H7 (cell line): ENCODE measurements at regions not wholly inside any gene's neighbourhood (a gene's known extent, or its start where the extent isn't known, plus 50 kb on each side); places are given as distances from the start of the nearest gene placed in this dataset.

Experiments used
- DNase-seq: peaks from one replicate; pipeline ENCODE4 v3.0.0; 2012
- H3K27me3 ChIP-seq: 2 replicates; pipeline ENCODE4 v1.6.0; 2011; ENCODE audit warnings: mild to moderate bottlenecking, low read length; ENCODE audit not compliant: control insufficient read depth, insufficient read depth
- H3K36me3 ChIP-seq: replicated peaks from 2 replicates; pipeline ENCODE4 v1.5.1; 2011; ENCODE audit warnings: low read length; ENCODE audit not compliant: control insufficient read depth, insufficient read depth
- H3K4me3 ChIP-seq: 2 replicates; pipeline ENCODE4 v1.5.1; 2011; ENCODE audit warnings: low read depth, mild to moderate bottlenecking, control low read depth, low read length, moderate library complexity; ENCODE audit not compliant: insufficient read depth

DNA sequence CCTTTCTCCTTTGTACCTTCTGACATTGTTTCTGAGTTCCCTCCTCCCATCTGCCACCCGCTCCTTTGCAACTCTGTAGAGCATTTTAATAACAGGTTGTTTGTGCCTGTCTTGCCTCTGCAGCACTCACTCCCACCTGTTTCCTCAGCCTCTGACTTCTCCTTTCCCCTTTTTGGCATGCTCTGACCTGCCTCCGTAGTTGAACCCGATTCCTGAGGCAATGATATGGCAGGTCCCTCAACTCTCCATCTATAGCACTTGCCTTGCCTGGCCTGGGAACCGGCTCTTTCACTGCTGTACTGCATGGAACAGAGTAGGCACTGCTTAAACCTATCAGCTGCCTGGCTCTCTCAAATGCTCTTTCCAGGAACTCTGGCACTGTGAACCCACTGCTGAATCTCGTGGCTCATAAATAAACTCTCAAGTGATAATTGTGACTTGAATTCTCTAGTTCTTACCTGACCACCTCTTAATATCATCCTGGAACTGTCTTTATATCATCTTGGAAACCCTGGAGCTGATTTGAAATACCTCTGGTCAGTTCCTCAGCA, 50.3 kb downstream of the UTRN start:
- no peaks in the 10 kb centered on the region for H3K27me3 ChIP-seq
- no peak overlapping the region for H3K4me3 ChIP-seq
- H3K36me3 ChIP-seq, result no peaks in the 10 kb centered on the region
- DNase-seq, result no peak

- Histone ChIP-seq H3K27me3 (no peaks in the 10 kb centered on the region), H3K4me3 (no peak overlapping the region), H3K36me3 (no peaks in the 10 kb centered on the region)
- DNase-seq, result no peak
These were observed 50.8 kb downstream of the UTRN start for GRCh38 chr6:144335914-144336313.

DNA sequence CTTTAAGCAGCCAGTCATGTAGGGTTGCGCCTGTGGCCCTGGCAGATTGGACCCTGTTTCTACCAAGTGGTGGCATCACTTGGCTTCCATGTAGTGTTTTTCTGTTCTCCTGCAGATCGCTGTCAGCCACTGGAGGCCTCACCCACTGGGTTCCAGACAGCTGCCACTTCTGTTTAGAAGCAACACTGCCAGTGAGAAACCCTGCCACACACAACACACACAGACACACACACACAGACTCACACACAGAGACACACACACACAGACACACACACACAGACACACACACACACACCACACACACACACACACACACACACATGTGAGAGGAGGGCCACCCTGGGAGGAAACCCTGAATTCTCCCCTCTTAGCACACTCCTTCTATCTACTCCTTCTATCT, 51.8 kb downstream of the UTRN start:
- Histone ChIP-seq H3K27me3 (no peaks in the 10 kb centered on the region), H3K4me3 (no peak overlapping the region), H3K36me3 (no peaks in the 10 kb centered on the region)
- DNase-seq, result no peak

- no peak for DNase-seq
- no peak overlapping the region for H3K4me3 ChIP-seq
- no peaks in the 10 kb centered on the region for H3K27me3 ChIP-seq
- no peaks in the 10 kb centered on the region for H3K36me3 ChIP-seq
These were observed 53.3 kb downstream of the UTRN start for GRCh38 chr6:144338474-144338873.

GRCh38 chr6:144338951-144339700, 54.0 kb downstream of the UTRN start:
- no peak overlapping the region for H3K4me3 ChIP-seq
- DNase-seq, result no peak
- no peaks in the 10 kb centered on the region for H3K36me3 ChIP-seq
- no peaks in the 10 kb centered on the region for H3K27me3 ChIP-seq

GRCh38 chr6:144339859-144340452, 54.8 kb downstream of the UTRN start:
- Histone ChIP-seq H3K4me3 (no peak overlapping the region), H3K36me3 (no peaks in the 10 kb centered on the region), H3K27me3 (no peaks in the 10 kb centered on the region)
- DNase-seq, result no peak

GRCh38 chr6:144340541-144341371, 55.6 kb downstream of the UTRN start:
- DNase-seq, result no peak
- no peaks in the 10 kb centered on the region for H3K27me3 ChIP-seq
- H3K4me3 ChIP-seq, result no peak overlapping the region
- no peaks in the 10 kb centered on the region for H3K36me3 ChIP-seq

DNA sequence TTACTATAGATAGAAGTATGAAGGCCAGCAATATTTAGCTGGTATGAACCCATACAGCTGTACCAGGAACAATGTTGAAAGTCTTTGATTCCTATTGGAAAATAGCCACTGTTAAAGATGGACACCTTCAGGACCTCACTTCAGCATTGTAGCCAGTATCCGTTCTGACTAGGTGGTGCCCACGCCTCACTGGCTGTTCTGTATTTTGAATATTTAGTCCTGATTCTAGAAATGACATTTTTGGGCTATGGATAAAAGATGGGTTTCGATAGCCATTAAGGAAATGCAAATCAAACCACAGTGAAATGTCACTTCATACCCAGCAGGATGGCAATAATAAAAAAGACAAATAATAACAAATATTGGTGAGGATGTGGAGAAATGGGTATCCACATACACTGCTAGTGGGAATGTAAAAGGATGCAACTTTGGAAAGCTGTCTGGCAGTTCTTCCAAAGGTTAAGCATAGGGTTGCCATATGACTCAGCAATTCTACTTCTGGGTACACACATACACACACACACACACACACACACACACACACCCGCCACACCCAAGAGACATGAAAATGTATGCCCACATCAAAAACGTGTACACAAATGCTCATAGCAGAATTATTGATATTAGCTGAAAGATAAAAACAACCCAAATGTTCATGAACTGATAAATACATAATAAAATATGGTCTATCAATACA, 56.8 kb downstream of the UTRN start:
- no peak for DNase-seq
- Histone ChIP-seq H3K27me3 (no peaks in the 10 kb centered on the region), H3K4me3 (no peak overlapping the region), H3K36me3 (no peaks in the 10 kb centered on the region)

DNA sequence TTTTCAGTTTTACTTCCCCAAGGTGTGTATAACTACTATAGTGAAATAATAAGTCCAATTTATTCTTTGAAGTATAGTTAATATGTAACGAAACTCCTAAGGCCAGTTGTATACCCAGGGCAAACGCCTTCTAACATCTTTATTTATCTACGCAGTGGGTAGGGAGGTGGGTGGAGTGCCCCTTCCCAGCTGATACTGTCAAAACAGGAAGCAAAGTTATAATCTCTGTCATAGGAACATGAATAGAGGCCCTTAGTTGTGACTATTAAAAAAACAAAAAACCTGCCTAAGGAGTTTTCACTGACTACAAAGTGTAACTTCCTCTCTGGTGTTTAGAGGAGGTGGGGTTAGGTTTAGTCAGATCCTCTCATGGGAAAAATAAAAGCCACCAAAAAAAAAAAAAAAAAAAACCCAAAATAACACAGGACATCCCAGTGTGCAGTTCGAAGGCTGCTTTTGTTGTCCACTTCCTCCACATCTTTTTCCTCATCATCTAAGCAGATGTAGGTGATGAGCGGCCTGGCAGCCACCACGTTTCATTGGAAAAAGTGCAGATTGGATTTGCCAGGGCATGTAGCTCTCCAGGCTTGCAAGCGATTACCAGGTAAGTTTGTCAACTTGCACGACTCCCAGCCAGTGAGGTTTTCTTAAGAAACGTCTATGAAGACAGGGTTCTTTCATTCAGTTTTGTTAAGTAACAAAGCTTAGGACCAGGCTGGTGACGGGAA, 58.7 kb downstream of the UTRN start:
- no peak overlapping the region for H3K4me3 ChIP-seq
- DNase-seq, result no peak
- H3K27me3 ChIP-seq, result no peaks in the 10 kb centered on the region
- H3K36me3 ChIP-seq, result no peaks in the 10 kb centered on the region

- no peak for DNase-seq
- H3K27me3 ChIP-seq, result no peaks in the 10 kb centered on the region
- H3K36me3 ChIP-seq, result no peaks in the 10 kb centered on the region
- H3K4me3 ChIP-seq, result no peak overlapping the region
These were observed 59.5 kb downstream of the UTRN start for GRCh38 chr6:144344646-144345045.

- Histone ChIP-seq H3K4me3 (no peak overlapping the region), H3K36me3 (no peaks in the 10 kb centered on the region), H3K27me3 (no peaks in the 10 kb centered on the region)
- no peak for DNase-seq
These were observed 60.3 kb downstream of the UTRN start for GRCh38 chr6:144345451-144345850.

DNA sequence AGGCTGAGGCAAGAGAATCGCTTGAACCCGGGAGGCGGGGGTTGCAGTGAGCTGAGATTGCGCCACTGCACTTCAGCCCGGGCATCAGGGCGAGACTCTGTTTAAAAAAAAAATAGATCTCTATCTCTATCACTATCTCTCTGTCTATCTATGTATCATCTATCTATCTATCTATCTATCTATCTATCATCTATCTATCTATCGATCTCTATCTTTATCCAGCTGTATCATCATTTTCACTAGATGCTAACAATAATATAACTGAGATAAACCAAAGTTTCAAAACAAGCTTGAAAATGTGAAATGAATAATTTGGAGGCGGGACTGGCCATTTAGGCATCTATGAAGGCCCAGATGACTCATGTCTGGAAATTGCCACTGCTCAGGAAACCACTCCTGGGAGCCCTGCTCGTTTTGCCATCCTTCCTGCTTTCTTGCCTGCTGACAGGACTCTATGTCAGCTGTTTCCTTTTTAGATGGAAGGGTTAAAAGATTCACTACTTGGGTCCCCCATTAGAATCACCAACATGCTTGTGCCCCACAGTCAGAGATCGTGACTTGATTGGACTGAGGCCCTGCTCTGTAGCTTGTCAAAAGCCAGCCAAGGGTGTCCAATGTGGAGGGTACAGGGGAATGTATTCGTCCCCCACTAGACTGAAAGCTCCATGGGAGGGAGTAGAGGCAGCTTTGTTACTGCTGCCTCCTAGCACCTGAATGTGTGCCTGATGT, 61.7 kb downstream of the UTRN start:
- H3K27me3 ChIP-seq, result no peaks in the 10 kb centered on the region
- no peak for DNase-seq
- no peaks in the 10 kb centered on the region for H3K36me3 ChIP-seq
- H3K4me3 ChIP-seq, result no peak overlapping the region

DNA sequence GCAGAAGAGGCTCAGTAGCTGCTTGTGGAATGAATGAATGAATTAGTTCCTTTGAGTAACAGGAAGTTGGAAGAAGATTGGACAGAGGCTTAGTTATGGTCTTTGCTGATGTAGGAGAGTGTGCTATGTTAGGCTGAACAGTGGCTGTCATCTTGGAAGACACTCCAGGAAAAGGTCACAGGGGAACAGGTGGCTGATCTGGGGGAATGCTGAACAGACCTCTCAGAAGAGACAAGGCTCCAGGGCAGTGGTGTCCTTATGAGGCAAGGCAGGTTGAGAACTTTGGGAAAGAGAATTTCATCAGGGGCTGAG, 62.3 kb downstream of the UTRN start:
- no peak for DNase-seq
- H3K36me3 ChIP-seq, result no peaks in the 10 kb centered on the region
- no peaks in the 10 kb centered on the region for H3K27me3 ChIP-seq
- H3K4me3 ChIP-seq, result no peak overlapping the region
